ENCODE measurements at regions not wholly inside any gene's neighbourhood (a gene's known extent, or its start where the extent isn't known, plus 50 kb on each side); places are given as distances from the start of the nearest gene placed in this dataset.

DNA sequence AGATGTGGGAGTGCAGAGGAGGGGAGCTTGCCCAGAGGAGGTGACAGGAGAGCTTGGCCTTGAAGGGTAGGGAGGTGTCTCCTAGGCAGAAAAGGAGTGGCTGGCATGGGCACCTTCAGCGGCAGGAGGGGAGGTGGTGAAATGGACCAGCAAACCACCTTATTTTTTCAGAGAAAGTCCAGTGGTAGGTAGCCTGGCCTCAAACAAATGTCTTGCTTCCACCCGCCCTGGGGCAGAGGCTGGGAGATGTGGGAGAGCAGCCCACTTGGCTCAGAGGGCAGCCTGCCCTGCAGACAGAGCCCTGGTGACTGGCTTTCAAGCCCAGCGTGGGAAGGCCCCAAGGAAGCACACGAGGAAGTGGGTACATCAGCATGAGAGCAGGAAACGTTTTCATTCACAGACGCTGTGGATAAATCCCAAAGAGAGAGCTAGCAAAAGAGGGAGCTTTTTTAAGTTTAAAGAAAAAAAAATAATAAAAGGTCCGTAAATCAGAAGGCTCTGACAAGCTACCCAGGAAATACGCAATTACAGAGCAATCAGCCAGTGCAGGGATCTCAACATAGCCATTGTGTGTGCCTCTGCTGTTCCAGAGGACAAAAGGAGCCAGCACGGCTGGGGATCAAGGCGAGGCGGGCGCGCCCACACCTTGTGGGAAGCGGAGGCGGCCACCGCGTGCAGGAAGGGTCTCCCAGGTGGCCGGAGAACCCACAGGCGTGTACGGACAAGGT, 238.7 kb upstream of the PLET1 start:
- intact Hi-C loops (cut with DNase I) = no loop called here

DNA sequence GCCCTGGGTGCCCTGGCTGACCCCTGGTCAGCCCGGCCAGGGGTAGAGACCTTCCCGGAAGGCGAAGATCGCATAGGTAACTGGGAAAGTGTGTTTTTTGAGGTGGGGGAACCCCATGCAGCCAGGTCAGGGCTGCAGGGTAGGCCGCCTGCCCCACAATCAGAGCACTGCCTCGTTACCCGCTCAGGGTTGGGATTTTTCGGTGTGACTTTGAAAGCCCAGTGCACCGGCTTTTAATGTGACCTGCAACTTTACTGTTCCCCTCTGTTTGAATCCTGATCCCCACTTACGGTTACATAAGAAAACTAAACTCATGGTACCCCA, 239.2 kb upstream of the PLET1 start:
- no peak for DNase-seq (ENCODE audit: low spot score)
- intact Hi-C loops (cut with DNase I) = no loop called here

More for the DNA sequence above, 238.7 kb upstream of the PLET1 start:
- no peak for DNase-seq (ENCODE audit: low spot score)

DNA sequence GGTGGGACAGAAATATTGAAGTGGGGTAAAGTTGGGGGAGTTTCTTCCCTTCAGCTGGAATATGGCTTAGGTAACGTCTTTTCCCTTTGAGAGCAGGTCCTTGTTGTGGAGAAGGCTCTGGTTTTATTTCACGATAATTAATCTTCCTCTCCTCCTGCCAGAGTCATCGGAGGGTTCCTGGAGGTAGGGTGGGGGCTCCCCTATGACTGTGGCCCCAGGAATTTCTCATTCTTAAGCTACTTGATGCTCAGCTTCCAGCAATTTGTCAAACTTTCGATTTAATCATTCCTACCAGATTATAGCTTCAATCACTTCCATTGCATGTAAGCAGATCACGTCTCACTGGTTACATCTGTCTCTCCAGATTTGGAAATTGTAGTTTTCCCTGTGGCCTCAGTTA, 242.8 kb upstream of the PLET1 start:
- no peak for DNase-seq (ENCODE audit: low spot score)
- intact Hi-C loops (cut with DNase I) = no loop called here

DNA sequence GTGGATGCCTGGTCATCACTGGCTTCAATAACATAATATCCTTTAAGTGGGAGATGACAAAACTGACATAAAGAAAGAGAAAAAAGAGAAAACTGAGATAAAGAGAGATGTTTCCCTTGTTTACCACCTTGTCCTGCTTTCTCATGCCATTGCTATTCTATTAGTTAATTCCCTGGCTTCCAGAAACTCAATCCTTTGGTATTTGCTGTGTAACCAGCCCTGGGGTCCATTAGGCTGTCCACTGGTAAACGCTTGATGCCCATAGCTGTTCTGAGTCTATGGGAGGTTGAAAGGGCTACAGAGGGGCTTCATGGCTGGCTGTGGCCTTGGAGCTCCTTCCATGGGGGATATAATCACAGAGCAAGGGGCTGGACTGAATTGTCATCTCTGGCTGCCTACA, 243.4 kb upstream of the PLET1 start:
- no peak for DNase-seq (ENCODE audit: low spot score)
- intact Hi-C loops (cut with DNase I) = no loop called here

DNA sequence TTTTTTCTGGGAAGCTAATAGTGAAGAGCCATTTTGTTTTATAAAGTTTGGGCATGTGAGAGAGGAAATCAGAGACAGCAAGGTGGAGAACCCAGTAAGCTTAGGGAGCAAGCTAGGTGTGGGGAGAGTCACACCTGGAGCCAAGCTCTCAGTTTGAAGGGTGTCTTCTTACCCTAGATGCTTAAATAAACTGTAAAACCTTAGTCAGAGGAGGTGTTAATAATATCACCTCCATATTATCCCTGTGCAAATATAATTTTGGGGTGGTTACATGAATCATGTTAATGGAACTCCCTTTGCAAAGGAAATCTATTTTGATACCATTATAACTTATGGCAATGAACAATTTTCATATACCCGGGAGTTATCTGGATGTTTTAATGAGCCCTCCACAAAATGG, 246.2 kb upstream of the PLET1 start:
- DNase-seq (ENCODE audit: low spot score) = no peak
- intact Hi-C loops (cut with DNase I) = no loop called here

DNA sequence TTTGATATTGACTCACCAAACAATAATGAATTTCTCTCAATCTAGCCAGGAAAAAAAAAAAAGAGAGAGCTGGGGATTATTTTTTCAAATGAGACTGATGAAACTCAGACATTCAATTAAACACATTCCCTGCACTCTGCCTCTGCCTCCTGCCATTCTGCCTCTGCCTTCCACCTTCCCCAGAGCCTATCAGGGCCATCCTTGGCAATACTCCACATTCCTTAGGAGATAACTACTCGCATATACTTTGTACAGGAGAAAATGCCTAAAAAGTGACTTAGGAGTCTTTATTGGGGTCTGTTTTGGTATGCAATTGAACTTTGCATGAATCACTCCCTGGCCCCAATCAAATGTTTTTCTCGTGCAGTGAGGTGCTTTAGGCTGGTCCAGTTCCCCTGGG, 246.6 kb upstream of the PLET1 start:
- no peak for DNase-seq (ENCODE audit: low spot score)
- intact Hi-C loops (cut with DNase I) = no loop called here

DNA sequence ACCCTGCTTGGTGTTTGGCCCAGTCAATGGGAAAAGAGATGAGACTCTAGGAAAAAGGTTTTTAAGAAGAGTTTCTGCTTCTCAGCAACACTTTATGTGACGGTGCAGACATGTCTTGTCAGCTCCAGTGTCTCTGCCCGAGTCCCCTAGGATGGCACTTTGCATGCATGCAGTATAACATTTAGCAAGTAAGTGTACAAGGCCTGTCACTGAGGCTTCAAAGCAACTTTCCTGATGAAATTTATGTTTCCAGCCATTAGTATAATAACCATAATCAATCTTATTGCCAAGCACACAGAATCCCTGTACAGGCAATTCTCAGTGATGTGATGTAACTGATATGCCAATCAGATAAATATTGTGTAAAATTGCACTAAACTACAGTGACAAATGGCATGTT, 248.1 kb upstream of the PLET1 start:
- DNase-seq (ENCODE audit: low spot score) = no peak
- intact Hi-C loops (cut with DNase I) = no loop called here

DNA sequence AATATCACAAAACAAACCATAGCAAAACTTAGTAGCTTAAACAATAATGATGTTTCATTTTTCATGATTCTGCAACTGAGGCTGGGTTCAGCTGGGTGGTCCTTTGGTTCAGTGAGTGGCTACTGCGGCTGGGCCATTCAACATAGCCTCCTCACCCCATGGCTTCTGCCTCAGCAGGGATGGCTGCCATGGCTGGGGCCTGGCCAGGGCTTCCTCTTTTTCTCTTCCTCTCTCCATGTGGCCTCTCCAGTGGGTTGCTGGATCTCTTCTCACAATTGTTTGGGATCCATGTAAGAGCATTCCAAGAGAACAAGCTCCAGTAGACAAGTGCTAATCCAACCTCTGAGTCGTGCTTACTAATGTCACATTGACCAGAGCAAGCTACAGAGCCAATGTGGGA, 248.6 kb upstream of the PLET1 start:
- no peak for DNase-seq (ENCODE audit: low spot score)

DNA sequence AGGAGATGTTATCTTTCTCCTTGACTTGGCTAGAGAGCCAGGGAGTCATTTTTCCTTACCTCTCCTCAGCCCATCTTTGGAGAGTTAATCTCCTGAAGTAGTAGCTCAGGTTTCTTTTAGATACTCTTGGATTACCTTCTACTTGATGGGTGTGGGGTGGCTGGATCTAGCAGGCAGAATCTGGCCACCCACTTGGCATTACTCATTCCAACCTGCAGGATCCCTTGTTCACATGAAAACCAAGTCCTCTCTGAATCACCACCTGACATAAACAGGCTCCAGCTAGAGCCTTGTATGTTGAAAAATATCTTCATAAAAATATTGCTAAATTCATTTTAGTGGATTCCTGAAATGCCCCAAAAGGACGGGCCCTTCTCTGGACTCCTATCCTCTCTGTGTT, 250.6 kb upstream of the PLET1 start:
- no peak for DNase-seq (ENCODE audit: low spot score)
- intact Hi-C loops (cut with DNase I) = no loop called here

More for the DNA sequence above, 248.6 kb upstream of the PLET1 start:
- intact Hi-C loops (cut with DNase I) = no loop called here

DNA sequence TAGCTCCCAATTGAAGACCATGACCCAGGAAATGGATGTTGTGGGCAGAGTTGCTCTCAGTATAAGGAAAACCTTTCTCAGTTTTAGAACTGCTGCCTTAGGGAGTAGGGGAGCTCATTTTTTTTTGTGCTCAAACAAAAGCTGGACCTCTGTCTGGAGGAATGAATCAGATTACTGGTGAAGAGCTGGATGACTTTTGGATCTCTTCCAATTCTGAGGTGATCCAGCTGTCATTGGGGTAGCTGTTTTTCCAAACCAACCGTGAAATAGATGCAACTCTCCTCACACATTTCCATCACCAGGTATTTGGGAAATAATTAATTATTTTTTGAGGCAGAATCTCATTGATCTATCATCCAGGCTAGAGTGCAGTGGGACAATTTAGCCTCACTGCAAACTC, 251.3 kb upstream of the PLET1 start:
- no peak for DNase-seq (ENCODE audit: low spot score)
- intact Hi-C loops (cut with DNase I) = no loop called here

DNA sequence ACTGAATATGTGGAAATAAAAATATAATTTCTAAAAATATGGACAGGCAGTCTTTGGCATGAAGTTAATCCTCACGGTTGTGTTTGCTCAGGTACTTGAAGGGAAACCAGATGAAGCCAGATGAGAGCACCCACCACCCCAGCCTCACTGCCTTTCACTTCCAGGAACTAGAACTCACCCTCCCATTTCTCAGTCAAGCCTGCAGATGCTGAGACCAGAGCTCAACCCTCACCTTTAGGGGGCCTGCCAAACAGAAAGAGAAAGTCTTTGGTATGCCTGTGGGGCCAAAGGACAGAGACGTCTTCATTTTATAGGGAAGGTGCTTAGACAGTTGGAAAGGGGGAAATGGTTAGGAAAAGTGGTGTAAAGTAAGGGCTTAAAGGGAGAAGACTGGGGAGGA, 252.8 kb upstream of the PLET1 start:
- DNase-seq (ENCODE audit: low spot score) = no peak
- intact Hi-C loops (cut with DNase I) = no loop called here

DNA sequence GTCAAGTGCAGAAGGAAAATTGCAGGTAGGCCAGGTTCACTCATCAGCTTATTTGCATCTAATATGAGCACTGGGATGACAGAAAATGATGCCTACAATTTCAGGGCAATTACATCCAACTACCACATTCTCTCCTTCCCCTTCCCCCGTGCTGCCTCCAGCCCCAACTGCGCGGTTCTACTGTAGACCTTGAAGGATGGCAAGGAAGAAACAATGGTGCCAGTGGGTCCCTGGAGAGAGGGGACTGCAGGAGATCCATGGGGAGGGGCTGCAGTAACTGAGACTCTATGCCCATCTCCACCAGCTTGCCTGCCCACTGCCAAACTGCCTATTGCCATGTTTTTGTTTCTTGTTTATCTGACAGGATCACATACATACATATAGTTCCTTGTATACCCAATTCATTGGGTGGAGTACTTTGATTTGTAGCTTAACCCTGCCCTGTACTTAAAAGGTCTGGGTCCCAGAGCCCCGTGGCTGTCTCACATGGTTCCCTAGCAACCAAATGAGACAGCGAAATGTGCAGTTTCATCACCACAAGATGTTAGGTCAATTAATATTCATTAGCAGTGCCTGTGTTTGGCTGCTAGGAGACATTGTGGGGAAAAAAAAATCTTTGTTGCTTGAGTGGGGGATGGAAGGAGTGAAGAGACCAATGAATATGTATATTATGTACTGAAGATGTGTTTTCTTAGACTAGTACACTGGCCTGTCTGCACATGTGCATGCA, 253.5 kb upstream of the PLET1 start:
- intact Hi-C loops (cut with DNase I) = no loop called here
- DNase-seq (ENCODE audit: low spot score) = no peak

DNA sequence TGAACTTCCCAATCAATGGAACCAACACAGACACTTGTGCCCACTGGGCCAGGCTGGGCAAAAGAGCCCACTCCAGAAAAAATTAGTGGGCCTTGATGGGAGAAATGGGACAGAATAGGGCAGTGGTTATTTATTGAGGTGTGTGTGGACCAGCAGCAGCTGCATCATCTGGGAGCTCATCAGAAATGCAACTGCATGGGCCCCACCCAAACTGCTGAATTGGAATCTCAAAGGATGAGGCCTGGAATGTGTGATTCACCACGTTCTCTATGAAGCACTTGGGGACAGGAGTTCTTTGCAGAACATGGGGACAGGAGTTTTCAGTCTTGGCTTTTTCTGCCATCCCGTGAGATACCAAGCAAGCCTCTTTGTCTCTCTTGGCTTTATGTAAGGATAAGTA, 255.6 kb upstream of the PLET1 start:
- DNase-seq (ENCODE audit: low spot score) = no peak
- intact Hi-C loops (cut with DNase I) = no loop called here

DNA sequence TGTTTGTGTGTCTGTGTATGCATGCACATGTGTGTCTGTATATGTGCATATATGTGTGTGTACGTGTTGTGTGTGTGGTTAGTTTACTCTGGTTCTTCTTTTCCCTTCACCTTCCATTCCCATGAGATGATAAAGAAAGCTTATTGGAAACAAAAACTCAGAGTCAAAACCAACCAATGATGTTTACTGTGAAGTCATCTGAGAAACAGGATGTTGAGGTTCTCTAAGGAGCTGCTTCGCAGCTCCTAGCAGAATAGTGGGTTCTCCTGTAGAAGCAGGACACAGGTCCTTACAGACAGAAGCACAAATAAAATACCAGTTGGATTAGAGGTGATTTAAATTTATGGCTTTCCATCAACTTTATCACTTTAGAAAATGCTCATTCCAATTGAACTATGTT, 256.1 kb upstream of the PLET1 start:
- intact Hi-C loops (cut with DNase I) = no loop called here
- no peak for DNase-seq (ENCODE audit: low spot score)

DNA sequence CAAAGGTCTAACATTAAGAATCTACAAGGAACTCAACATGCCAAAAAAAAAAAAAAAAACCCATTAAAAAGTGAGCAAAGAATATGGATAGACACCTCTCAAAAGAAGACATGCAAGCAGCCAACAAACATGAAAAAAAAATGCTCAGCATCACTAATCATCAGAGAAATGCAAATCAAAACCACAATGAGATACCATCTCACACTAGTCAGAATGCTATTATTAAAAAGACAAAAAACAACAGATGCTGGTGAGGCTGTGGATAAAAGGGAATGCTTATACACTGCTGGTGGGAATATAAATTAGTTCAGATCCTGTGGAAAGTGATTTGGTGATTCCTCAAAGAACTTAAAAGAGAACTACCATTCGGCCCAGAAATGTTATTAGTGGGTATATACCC, 257.7 kb upstream of the PLET1 start:
- intact Hi-C loops (cut with DNase I) = no loop called here
- DNase-seq (ENCODE audit: low spot score) = no peak

DNA sequence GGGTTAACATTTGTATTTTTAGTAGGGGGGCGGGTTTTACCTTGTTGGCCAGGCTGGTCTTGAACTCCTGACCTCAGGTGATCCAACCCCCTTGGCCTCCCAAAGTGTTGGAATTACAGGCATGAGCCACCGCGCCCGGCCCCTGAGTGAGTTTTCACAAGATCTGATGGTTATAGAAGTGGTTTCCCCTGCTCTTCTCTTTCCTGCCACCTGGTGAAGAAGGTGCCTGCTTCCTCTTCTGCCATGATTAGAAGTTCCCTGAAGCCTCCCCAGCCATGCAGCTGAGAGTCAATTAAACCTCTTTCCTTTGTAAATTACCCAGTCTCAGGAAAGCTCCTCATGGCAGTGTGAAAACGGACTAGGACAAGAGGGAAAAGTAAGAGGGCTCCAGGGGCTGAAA, 259.1 kb upstream of the PLET1 start:
- intact Hi-C loops (cut with DNase I) = no loop called here
- no peak for DNase-seq (ENCODE audit: low spot score)

DNA sequence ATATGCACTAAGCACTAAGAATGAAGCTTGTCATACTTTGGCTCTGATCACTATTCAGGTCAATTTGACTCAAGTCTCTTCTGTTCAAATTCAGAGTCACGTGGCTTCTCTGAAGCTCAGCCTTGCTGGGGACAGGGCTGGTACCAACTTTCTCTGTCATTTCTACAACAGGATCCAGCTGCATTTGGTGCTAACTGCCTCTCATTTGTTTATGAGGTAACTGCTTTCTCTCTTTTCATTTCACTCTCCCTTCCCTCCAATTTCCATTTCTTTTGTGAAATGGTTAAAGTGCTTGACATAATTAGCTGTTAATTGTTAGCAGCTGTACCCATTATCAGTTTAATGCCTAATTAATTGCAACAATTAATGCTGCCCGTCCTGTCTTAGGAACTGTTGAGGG, 259.7 kb upstream of the PLET1 start:
- intact Hi-C loops (cut with DNase I) = no loop called here

DNA sequence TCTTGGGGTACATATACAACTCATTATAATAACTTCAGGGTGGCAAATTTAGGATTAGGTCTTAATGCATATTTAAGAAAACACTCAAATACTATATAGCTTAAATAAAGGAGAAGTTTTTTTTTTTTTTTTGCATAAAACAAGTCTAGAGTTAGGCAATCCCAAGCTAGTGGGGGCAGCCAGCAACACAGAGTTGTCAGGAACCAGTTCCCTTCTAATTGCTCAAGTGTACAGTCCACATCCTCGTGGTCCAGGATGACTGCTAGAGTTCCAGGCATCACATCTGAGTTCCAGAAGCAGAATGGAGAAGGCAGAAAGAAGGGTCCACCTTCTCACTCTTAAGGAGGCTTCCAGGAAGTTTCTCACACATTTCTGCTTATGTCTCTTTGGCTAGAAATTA, 261.9 kb upstream of the PLET1 start:
- DNase-seq (ENCODE audit: low spot score) = no peak
- intact Hi-C loops (cut with DNase I) = no loop called here

More for the DNA sequence above, 259.7 kb upstream of the PLET1 start:
- DNase-seq (ENCODE audit: low spot score) = no peak

DNA sequence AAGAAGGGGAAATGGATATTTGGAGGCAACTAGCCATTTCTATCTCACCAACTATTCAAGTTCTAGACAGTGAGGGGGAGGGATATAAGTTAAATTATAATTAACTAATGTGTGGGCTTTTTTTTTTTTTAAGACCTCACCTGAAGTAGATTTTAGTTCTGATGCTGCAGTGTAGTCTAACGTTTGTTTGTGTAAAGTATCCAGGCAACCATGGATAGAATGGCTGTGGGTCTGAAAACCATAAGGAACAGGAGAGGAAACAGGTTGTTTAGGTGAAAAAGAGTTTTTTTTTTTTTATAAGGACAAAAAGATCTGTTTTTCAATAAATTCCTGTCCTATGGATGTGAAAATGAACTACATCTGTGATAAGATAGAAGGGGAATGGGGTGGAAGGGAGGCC, 262.4 kb upstream of the PLET1 start:
- intact Hi-C loops (cut with DNase I) = no loop called here
- no peak for DNase-seq (ENCODE audit: low spot score)

DNA sequence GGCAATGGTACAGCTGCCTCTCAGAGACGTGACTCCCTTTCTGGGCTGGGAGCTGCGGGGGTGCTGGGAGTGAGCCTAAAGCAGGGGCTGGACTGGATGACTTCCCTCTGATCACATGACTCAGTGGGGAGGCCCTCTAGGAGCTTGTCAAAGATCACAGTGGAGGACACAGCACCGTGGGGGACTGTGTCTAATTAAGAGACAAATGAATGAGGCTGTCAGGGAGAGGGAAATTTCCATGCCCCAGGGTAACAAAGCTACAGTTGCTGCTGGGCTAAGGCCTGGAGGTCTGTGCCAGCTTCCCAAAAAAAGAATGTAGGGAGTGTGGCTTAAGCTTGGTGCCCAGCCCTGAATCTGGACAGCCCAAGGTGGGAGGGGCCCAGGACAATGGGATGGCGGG, 262.8 kb upstream of the PLET1 start:
- no peak for DNase-seq (ENCODE audit: low spot score)
- intact Hi-C loops (cut with DNase I) = no loop called here

DNA sequence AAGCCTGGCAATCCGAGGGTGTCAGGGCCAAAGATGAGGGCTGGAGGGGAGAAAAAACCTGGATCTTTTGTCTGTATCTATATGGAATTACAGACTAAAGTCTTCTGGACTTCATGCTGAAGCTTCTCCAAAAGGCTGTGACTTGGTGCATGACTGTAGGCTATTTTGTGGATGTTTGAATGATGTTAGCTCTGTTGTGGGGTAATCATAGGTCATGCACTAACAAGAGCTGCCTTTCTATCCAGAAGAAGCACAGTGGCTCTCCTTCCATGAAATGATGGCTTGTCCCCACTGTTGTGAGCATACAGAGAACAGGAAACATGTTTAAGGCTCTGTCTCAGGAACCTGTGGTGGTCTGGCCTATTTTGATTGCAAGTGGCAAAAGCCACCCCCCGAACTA, 263.3 kb upstream of the PLET1 start:
- intact Hi-C loops (cut with DNase I) = no loop called here
- DNase-seq (ENCODE audit: low spot score) = no peak

DNA sequence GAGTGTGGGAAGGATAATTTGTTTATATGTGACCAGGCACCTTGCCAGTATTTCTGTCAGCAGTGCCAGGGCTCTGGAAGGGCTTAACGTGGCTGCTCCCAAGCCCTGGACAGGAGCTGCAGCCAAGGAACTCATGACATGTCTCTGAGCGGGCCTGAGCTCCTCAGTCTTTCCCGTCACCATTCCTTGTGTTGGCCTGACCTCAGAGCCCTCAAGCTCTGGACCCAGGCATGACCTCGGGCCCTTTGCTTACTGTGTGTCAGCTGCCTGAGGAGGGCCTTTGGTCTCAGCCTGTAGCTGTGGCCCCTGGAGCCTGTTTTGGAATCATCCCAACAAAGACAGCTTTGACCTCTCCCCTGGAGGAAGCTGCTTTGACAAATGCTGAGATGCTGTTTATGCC, 264.1 kb upstream of the PLET1 start:
- no peak for DNase-seq (ENCODE audit: low spot score)
- intact Hi-C loops (cut with DNase I) = no loop called here
